ENCODE measurements at regions not wholly inside any gene's neighbourhood (a gene's known extent, or its start where the extent isn't known, plus 50 kb on each side); places are given as distances from the start of the nearest gene placed in this dataset.

GRCh38 chrX:134718105-134718965 is 60.1 kb upstream of the PLAC1 start:
- POLR2A ChIA-PET (ENCODE audit: unreplicated experiment): interaction anchor here (0.6 kb wide), 1 partner anchor 183 kb away, joined by 3 read pairs; no protein-coding TSS in a partner anchor

GRCh38 chrX:134717698-134718097 is 59.4 kb upstream of the PLAC1 start:
- Histone ChIP-seq H3K4me2 (ENCODE audit: low read length) (peak overlapping the region; percentile 61; the same call in 1 of the 2 replicates), H3K9ac (ENCODE audit: low read length) (no peak overlapping the region), H3K79me2 (ENCODE audit: low read length) (no peaks in the 10 kb centered on the region), H3K9me3 (ENCODE audit: low read length) (no peaks in the 10 kb centered on the region), H2AFZ (ENCODE audit: low read length) (no peak overlapping the region), H3K9me2 (replicated peaks; ENCODE audit: low read length) (no peaks in the 10 kb centered on the region), H3F3A (ENCODE audit: low read length, unreplicated experiment) (peaks cover 4% of the 10 kb centered on the region), H3K4me1 (ENCODE audit: insufficient read depth, low read length) (peaks cover 17% of the 10 kb centered on the region), H4K20me1 (ENCODE audit: low read length) (no peaks in the 10 kb centered on the region), H3K4me3 (ENCODE audit: low read length) (no peak overlapping the region), H3K36me3 (ENCODE audit: low read depth, low read length) (no peaks in the 10 kb centered on the region), H3K27ac (ENCODE audit: low read length) (peak overlapping the region; percentile 78), H3K27me3 (ENCODE audit: low read length) (no peaks in the 10 kb centered on the region)
- no peak for ATAC-seq
- ChIA-PET CTCF (no interaction called here), POLR2A (ENCODE audit: unreplicated experiment) (no interaction called here)
- no peak for DNase-seq
- intact Hi-C loops (cut with micrococcal nuclease): loop anchor here (5.0 kb wide), 1 partner anchor 95 kb away; no protein-coding TSS in a partner anchor
- TF ChIP-seq EZH2phosphoT487 (IDR thresholded peaks at IDR 0.05; ENCODE audit: borderline replicate concordance, low read length) (no peak), CTCF (conservative IDR thresholded peaks at IDR 0.05; ENCODE audit: low read depth, low read length) (no peak), EZH2 (IDR thresholded peaks at IDR 0.05; ENCODE audit: low read length, unreplicated experiment) (no peak)
- BruUV-seq (replicated peaks): no TSS peak

More at GRCh38 chrX:134718105-134718965, 60.1 kb upstream of the PLAC1 start:
- CTCF ChIA-PET: no interaction called here
- BruUV-seq (replicated peaks): no TSS peak
- Histone ChIP-seq H2AFZ (ENCODE audit: low read length) (no peak overlapping the region), H3K4me1 (ENCODE audit: insufficient read depth, low read length) (peaks cover 17% of the 10 kb centered on the region), H4K20me1 (ENCODE audit: low read length) (no peaks in the 10 kb centered on the region), H3K79me2 (ENCODE audit: low read length) (no peaks in the 10 kb centered on the region), H3K9me2 (replicated peaks; ENCODE audit: low read length) (no peaks in the 10 kb centered on the region), H3K36me3 (ENCODE audit: low read depth, low read length) (no peaks in the 10 kb centered on the region), H3K27ac (ENCODE audit: low read length) (peak overlapping the region; percentile 78), H3K27me3 (ENCODE audit: low read length) (no peaks in the 10 kb centered on the region), H3K4me2 (ENCODE audit: low read length) (peak overlapping the region; percentile 61), H3F3A (ENCODE audit: low read length, unreplicated experiment) (peaks cover 4% of the 10 kb centered on the region), H3K9me3 (ENCODE audit: low read length) (no peaks in the 10 kb centered on the region), H3K4me3 (ENCODE audit: low read length) (no peak overlapping the region), H3K9ac (ENCODE audit: low read length) (peak overlapping the region; percentile 19; the same call in 1 of the 2 replicates)
- ATAC-seq (peak; percentile 96), DNase-seq (peak; percentile 96)
- intact Hi-C loops (cut with micrococcal nuclease): loop anchor here (5.0 kb wide), 1 partner anchor 96 kb away; no protein-coding TSS in a partner anchor
- peak; percentile 86 for TF ChIP-seq EZH2phosphoT487 (IDR thresholded peaks at IDR 0.05; ENCODE audit: borderline replicate concordance, low read length)
- no peak for TF ChIP-seq EZH2 (IDR thresholded peaks at IDR 0.05; ENCODE audit: low read length, unreplicated experiment)
- TF ChIP-seq CTCF (conservative IDR thresholded peaks at IDR 0.05; ENCODE audit: low read depth, low read length): peak; percentile 36; the same call in 1 of the 2 replicates

GRCh38 chrX:134716620-134717012 is 58.3 kb upstream of the PLAC1 start:
- peaks cover 17% of the 10 kb centered on the region for H3K4me1 ChIP-seq (ENCODE audit: insufficient read depth, low read length)
- H3K9ac ChIP-seq (ENCODE audit: low read length): no peak overlapping the region
- no peak for ATAC-seq
- BruUV-seq (replicated peaks): no TSS peak
- CTCF ChIA-PET: no interaction called here
- no peaks in the 10 kb centered on the region for H3K9me2 ChIP-seq (replicated peaks; ENCODE audit: low read length)
- no peaks in the 10 kb centered on the region for H4K20me1 ChIP-seq (ENCODE audit: low read length)
- H3K9me3 ChIP-seq (ENCODE audit: low read length): no peaks in the 10 kb centered on the region
- TF ChIP-seq EZH2 (IDR thresholded peaks at IDR 0.05; ENCODE audit: low read length, unreplicated experiment): no peak
- no peak for TF ChIP-seq CTCF (conservative IDR thresholded peaks at IDR 0.05; ENCODE audit: low read depth, low read length)
- TF ChIP-seq EZH2phosphoT487 (IDR thresholded peaks at IDR 0.05; ENCODE audit: borderline replicate concordance, low read length): no peak
- no peak overlapping the region for H3K4me2 ChIP-seq (ENCODE audit: low read length)
- no peak overlapping the region for H2AFZ ChIP-seq (ENCODE audit: low read length)
- no peaks in the 10 kb centered on the region for H3K36me3 ChIP-seq (ENCODE audit: low read depth, low read length)
- no peak for DNase-seq
- POLR2A ChIA-PET (ENCODE audit: unreplicated experiment): no interaction called here
- H3K4me3 ChIP-seq (ENCODE audit: low read length): no peak overlapping the region
- peaks cover 4% of the 10 kb centered on the region for H3F3A ChIP-seq (ENCODE audit: low read length, unreplicated experiment)
- H3K27me3 ChIP-seq (ENCODE audit: low read length): no peaks in the 10 kb centered on the region
- H3K79me2 ChIP-seq (ENCODE audit: low read length): no peaks in the 10 kb centered on the region
- no peak overlapping the region for H3K27ac ChIP-seq (ENCODE audit: low read length)
- intact Hi-C loops (cut with micrococcal nuclease): loop anchor here (5.0 kb wide), 1 partner anchor 94 kb away; no protein-coding TSS in a partner anchor

Measured in PC-3 (cell line).